IPS-15b (cell line): ENCODE measurements at regions not wholly inside any gene's neighbourhood (a gene's known extent, or its start where the extent isn't known, plus 50 kb on each side); places are given as distances from the start of the nearest gene placed in this dataset.
"Not testable (repeated sequence)": the region's sequence is repeated elsewhere in the genome, so short reads cannot be mapped to it uniquely, and the experiment has no call there.

Experiments used
- H3K27me3 ChIP-seq: one replicate; pipeline ENCODE4 v1.6.1; 2013; ENCODE audit warnings: low read length; ENCODE audit not compliant: control insufficient read depth, insufficient read depth
- H3K36me3 ChIP-seq: one replicate; pipeline ENCODE4 v1.6.1; 2013; ENCODE audit warnings: low read length; ENCODE audit not compliant: control insufficient read depth, insufficient read depth
- H3K4me1 ChIP-seq: one replicate; pipeline ENCODE4 v1.6.1; 2013; ENCODE audit warnings: mild to moderate bottlenecking, low read length; ENCODE audit not compliant: control insufficient read depth, insufficient read depth
- H3K4me3 ChIP-seq: one replicate; pipeline ENCODE4 v1.5.1; 2013; ENCODE audit warnings: low read depth, low read length
- H3K9ac ChIP-seq: one replicate; pipeline ENCODE4 v1.6.1; 2013; ENCODE audit warnings: low read depth, mild to moderate bottlenecking, low read length
- H3K9me3 ChIP-seq: one replicate; pipeline ENCODE4 v1.6.1; 2013; ENCODE audit warnings: mild to moderate bottlenecking, low read length; ENCODE audit not compliant: control insufficient read depth, insufficient read depth

DNA sequence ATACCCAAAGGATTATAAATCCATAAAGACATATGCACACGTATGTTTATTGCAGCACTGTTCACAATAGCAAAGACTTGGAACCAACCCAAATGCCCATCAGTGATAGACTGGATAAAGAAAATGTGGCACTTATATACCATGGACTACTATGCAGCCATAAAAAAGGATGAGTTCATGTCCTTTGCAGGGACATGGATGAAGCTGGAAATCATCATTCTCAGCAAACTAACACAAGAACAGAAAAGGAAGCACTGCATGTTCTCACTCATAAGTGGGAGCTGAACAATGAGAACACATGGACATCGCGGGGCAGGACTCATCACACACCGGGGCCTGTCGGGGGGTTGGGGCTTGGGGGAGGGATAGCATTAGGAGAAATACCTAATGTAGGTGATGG is 108.2 kb downstream of the C16orf95 start:
- not testable (repeated sequence) for H3K4me3 ChIP-seq, H3K9ac ChIP-seq, H3K9me3 ChIP-seq, H3K4me1 ChIP-seq, H3K36me3 ChIP-seq, H3K27me3 ChIP-seq

GRCh38 chr16:87209808-87210512 is 107.2 kb downstream of the C16orf95 start:
- no peaks in the 10 kb centered on the region for H3K27me3 ChIP-seq
- no peak overlapping the region for H3K4me3 ChIP-seq
- H3K9ac ChIP-seq: no peak overlapping the region
- H3K4me1 ChIP-seq: no peaks in the 10 kb centered on the region
- H3K9me3 ChIP-seq: no peaks in the 10 kb centered on the region
- no peaks in the 10 kb centered on the region for H3K36me3 ChIP-seq

GRCh38 chr16:87210894-87211293 is 106.3 kb downstream of the C16orf95 start:
- Histone ChIP-seq H3K9ac (no peak overlapping the region), H3K4me3 (no peak overlapping the region), H3K4me1 (no peaks in the 10 kb centered on the region), H3K36me3 (no peaks in the 10 kb centered on the region), H3K27me3 (no peaks in the 10 kb centered on the region), H3K9me3 (no peaks in the 10 kb centered on the region)

DNA sequence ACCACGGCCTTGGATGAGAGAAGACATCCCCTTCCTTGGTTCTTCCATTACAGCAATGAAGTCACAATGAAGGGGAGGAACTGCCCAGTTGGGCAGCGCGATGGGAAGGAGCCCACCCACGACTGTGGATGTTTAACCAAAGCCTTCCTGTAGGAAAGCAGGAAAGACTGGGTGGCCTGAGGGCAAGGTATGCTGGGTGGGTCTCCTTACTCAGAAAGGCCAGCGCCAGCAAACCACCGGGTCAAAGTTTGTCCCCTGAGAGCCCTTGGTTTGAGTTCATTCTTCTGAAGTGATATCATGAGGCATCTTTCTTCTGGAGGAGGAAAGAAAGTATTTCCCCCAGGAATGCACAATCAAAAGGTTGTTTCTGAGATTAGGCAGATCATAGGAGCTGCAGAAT is 105.2 kb downstream of the C16orf95 start:
- no peaks in the 10 kb centered on the region for H3K4me1 ChIP-seq

DNA sequence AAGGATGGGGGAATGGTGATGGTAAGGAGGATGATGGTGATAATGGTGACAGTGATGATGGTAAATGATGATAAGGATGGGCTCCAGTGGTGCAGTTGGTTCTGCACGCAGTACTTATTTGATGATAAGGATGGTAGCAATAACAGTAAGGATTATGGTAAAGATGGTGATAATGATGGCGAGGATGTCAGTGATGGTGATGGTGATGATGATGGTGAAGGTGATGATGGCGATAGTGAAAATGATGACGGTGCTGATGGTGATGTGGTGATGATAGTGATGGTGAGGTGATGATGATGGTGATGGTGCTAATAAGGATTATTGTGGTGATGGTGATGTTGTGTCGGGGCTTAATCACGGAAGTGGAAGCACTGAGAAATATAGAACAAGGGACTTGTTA is 103.7 kb downstream of the C16orf95 start:
- Histone ChIP-seq H3K4me3 (no peak overlapping the region), H3K4me1 (no peaks in the 10 kb centered on the region), H3K9me3 (no peaks in the 10 kb centered on the region), H3K27me3 (no peaks in the 10 kb centered on the region), H3K36me3 (no peaks in the 10 kb centered on the region), H3K9ac (no peak overlapping the region)

More for the DNA sequence above, 105.2 kb downstream of the C16orf95 start:
- no peaks in the 10 kb centered on the region for H3K9me3 ChIP-seq
- no peaks in the 10 kb centered on the region for H3K27me3 ChIP-seq
- H3K4me3 ChIP-seq: no peak overlapping the region
- H3K9ac ChIP-seq: no peak overlapping the region
- no peaks in the 10 kb centered on the region for H3K36me3 ChIP-seq

DNA sequence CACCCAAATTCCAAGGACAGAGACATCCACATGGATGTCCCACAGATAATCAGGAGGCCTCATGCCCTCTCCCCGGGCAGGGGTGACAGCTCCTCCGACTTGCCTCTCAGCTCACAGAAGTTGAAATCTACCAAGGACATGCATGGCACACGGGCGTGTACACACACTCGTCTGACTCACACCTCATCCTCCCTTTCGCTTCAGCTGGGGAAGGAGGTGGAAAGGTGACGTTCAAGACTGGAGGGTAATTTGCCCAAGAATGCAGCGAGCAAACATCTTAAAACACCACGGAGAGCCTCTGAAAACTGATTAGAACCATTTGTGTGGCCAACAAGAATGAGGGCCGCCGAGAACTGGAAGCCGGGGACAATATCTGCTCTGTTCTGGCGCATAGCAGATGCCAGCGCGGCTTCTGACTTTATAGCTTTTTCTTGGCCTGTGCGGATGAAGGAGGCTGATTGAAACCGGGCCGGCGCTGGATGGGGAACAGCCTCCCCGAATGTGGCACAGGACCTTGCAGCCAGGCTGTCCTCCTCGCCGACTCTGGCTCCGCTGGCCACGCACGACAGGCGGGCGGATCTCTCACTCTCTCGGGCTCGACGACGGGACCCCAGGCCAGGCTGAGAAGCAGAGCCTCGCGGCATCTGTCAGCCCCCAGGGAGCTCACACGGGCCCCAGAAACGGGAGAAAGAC is 100.9 kb downstream of the C16orf95 start:
- H3K36me3 ChIP-seq: no peaks in the 10 kb centered on the region
- H3K27me3 ChIP-seq: no peaks in the 10 kb centered on the region
- no peak overlapping the region for H3K4me3 ChIP-seq
- no peaks in the 10 kb centered on the region for H3K4me1 ChIP-seq
- no peak overlapping the region for H3K9ac ChIP-seq
- H3K9me3 ChIP-seq: no peaks in the 10 kb centered on the region

- H3K27me3 ChIP-seq: no peaks in the 10 kb centered on the region
- H3K4me1 ChIP-seq: no peaks in the 10 kb centered on the region
- no peaks in the 10 kb centered on the region for H3K36me3 ChIP-seq
- H3K9ac ChIP-seq: no peak overlapping the region
- H3K4me3 ChIP-seq: no peak overlapping the region
- no peaks in the 10 kb centered on the region for H3K9me3 ChIP-seq
These were observed 100.3 kb downstream of the C16orf95 start for GRCh38 chr16:87216841-87217275.

DNA sequence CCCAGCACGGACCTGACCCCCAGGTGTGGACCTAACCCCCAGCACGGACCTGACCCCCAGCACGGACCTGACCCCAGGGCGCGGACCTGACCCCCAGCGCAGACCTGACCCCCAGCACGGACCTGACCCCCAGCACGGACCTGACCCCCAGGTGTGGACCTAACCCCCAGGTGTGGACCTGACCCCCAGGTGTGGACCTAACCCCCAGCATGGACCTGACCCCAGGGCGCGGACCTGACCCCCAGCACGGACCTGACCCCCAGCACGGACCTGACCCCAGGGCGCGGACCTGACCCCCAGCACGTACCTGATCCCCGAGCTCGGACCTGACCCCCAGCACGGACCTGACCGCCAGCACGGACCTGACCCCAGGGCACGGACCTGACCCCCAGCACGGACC is 99.4 kb downstream of the C16orf95 start:
- H3K36me3 ChIP-seq, H3K27me3 ChIP-seq, H3K4me3 ChIP-seq, H3K4me1 ChIP-seq, H3K9me3 ChIP-seq, H3K9ac ChIP-seq: not testable (repeated sequence)

DNA sequence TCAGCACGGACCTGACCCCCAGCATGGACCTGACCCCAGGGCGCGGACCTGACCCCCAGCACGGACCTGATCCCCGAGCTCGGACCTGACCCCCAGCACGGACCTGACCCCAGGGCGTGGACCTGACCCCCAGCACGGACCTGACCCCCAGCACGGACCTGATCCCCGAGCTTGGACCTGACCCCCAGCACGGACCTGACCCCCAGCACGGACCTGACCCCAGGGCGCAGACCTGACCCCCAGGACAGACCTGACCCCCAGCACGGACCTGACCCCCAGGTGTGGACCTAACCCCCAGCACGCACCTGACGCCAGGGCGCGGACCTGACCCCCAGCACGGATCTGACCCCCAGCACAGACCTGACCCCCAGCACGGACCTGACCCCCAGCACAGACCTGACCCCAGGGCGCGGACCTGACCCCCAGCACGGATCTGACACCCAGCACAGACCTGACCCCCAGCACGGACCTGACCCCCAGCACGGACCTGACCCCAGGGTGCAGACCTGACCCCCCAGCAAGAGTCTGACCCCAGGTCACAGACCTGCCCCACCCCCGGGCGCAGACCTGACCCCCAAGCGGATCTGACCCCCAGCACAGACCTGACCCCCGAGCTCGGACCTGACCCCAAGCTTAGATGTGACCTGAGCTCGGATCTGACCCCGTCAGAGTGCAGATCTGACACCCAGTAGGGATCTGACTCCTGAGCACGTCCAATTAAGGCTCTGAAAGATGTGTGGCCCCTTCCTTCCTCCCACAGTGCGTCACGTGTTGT is 98.7 kb downstream of the C16orf95 start:
- no peaks in the 10 kb centered on the region for H3K27me3 ChIP-seq
- no peak overlapping the region for H3K4me3 ChIP-seq
- H3K36me3 ChIP-seq: no peaks in the 10 kb centered on the region
- no peaks in the 10 kb centered on the region for H3K9me3 ChIP-seq
- no peaks in the 10 kb centered on the region for H3K4me1 ChIP-seq
- H3K9ac ChIP-seq: no peak overlapping the region

GRCh38 chr16:87219287-87219909 is 97.8 kb downstream of the C16orf95 start:
- no peaks in the 10 kb centered on the region for H3K27me3 ChIP-seq
- no peaks in the 10 kb centered on the region for H3K4me1 ChIP-seq
- H3K36me3 ChIP-seq: no peaks in the 10 kb centered on the region
- H3K4me3 ChIP-seq: no peak overlapping the region
- H3K9me3 ChIP-seq: no peaks in the 10 kb centered on the region
- no peak overlapping the region for H3K9ac ChIP-seq

DNA sequence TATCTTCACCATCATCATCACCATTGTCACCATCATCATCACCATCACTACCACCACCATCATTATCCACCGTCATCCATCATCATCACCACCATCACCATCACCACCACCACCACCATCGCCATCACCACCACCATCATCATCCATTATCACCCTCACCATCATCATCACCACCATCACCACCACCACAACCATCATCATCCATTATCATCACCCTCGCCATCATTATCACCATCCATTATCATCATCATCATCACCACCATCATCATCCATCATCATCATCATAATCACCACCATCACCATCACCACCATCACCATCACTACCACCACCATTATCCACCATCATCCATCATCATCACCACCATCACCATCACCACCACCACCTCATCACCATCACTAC is 95.6 kb downstream of the C16orf95 start:
- no peaks in the 10 kb centered on the region for H3K9me3 ChIP-seq
- no peaks in the 10 kb centered on the region for H3K4me1 ChIP-seq
- H3K9ac ChIP-seq: no peak overlapping the region
- no peaks in the 10 kb centered on the region for H3K27me3 ChIP-seq
- H3K4me3 ChIP-seq: no peak overlapping the region
- H3K36me3 ChIP-seq: no peaks in the 10 kb centered on the region
